ENCODE measurements at regions not wholly inside any gene's neighbourhood (a gene's known extent, or its start where the extent isn't known, plus 50 kb on each side); places are given as distances from the start of the nearest gene placed in this dataset.

- no peak overlapping the region for H3K18ac ChIP-seq (ENCODE audit: extremely low read depth, low read length)
- H3K56ac ChIP-seq (replicated peaks; ENCODE audit: insufficient read length, low read depth, low read length): no peak overlapping the region
- H3K23ac ChIP-seq (ENCODE audit: insufficient read length): no peak overlapping the region
- POLR2A ChIA-PET (ENCODE audit: partially characterized antibody): no interaction called here
- H3K36me3 ChIP-seq (ENCODE audit: control insufficient read depth in 2 of 4, insufficient read depth in 4 of 4, low read length in 3 of 4): no peaks in the 10 kb centered on the region
- H4K5ac ChIP-seq (ENCODE audit: insufficient read length, low read depth, low read length): no peak overlapping the region
- peaks cover 2% of the 10 kb centered on the region; the same call in 1 of the 2 replicates for H3K79me1 ChIP-seq (ENCODE audit: low read depth, low read length)
- no peak overlapping the region for H3K14ac ChIP-seq (ENCODE audit: insufficient read length)
- H3K9me3 ChIP-seq (ENCODE audit: insufficient read depth in 2 of 2, low read depth in 1 of 2, low read length in 1 of 2): no peaks in the 10 kb centered on the region
- no peak overlapping the region; the same call in 1 of the 2 replicates for H4K8ac ChIP-seq (ENCODE audit: extremely low read depth, insufficient read depth, low read length)
- H4K91ac ChIP-seq (replicated peaks; ENCODE audit: insufficient read length, low read length): no peak overlapping the region
- no peak overlapping the region for H2BK12ac ChIP-seq (ENCODE audit: low read depth, low read length)
- H3K9ac ChIP-seq (replicated peaks in 1 of 4; ENCODE audit: extremely low read depth in 1 of 4, low read depth in 3 of 4, low read length in 3 of 4): no peak overlapping the region
- CTCF ChIA-PET (ENCODE audit: partially characterized antibody): interaction anchor here (0.5 kb wide), 1 partner anchor 899 kb away, joined by 3 read pairs; no protein-coding TSS in a partner anchor
- FAIRE-seq: no peak
- H3K4me1 ChIP-seq (replicated peaks in 1 of 4; ENCODE audit: control insufficient read depth in 3 of 4, insufficient read depth in 4 of 4, low read length in 3 of 4): peaks cover 0 to 10% (median 0%) of the 10 kb centered on the region in 4 experiments; a peak in 2 of 7 replicates
- peak overlapping the region; percentile 46; the same call in 1 of the 2 replicates for H2BK15ac ChIP-seq (ENCODE audit: low read length)
- no peak overlapping the region for H2BK5ac ChIP-seq (ENCODE audit: low read depth, low read length)
- H4K20me1 ChIP-seq (replicated peaks in 1 of 2; ENCODE audit: control insufficient read depth in 1 of 2, insufficient read depth in 2 of 2, low read length in 2 of 2): peaks cover 0 to 4% of the 10 kb centered on the region in 2 experiments
- no peak overlapping the region for H2BK120ac ChIP-seq (replicated peaks; ENCODE audit: low read depth, low read length)
- peaks cover 0 to 2% (median 0%) of the 10 kb centered on the region in 4 experiments; a peak in 2 of 7 replicates for H3K27me3 ChIP-seq (replicated peaks in 1 of 4; ENCODE audit: control insufficient read depth in 3 of 4, extremely low read depth in 1 of 4, insufficient read depth in 3 of 4, low read length in 3 of 4)
- H3K4me2 ChIP-seq (ENCODE audit: insufficient read depth in 1 of 2, low read depth in 2 of 2, low read length in 2 of 2): no peak overlapping the region
- no peak overlapping the region for H2AK5ac ChIP-seq (ENCODE audit: low read depth, low read length)
- H3K27ac ChIP-seq (ENCODE audit: low read depth, low read length): no peak overlapping the region
- no peak for DNase-seq (ENCODE audit: low read depth in 1 of 2, low spot score in 2 of 2)
- H3K23me2 ChIP-seq (ENCODE audit: low read depth, low read length): peaks cover 5% of the 10 kb centered on the region; the same call in 1 of the 2 replicates
- H3K4me3 ChIP-seq (ENCODE audit: extremely low read depth in 1 of 4, insufficient read depth in 2 of 4, low read depth in 3 of 4, low read length in 4 of 4): no peak overlapping the region
- no peak overlapping the region for H3K4ac ChIP-seq (replicated peaks; ENCODE audit: insufficient read length, low read depth, low read length)
- no peaks in the 10 kb centered on the region for H3K79me2 ChIP-seq (ENCODE audit: control insufficient read depth in 1 of 2, insufficient read depth in 2 of 2, low read length in 2 of 2)
- WGBS, 2 experiments (ENCODE audit: extremely low coverage in 1 of 2, insufficient coverage in 1 of 2, insufficient read length in 1 of 2, insufficient replicate concordance in 2 of 2, low coverage in 1 of 2, low lambda C conversion rate in 2 of 2, missing lambda C conversion rate in 1 of 2): 90% methylated on average over 16 of the region's 19 CpGs; no CpG with 5 or more reads in 1 of the 2 experiments
- no peak overlapping the region for H2BK20ac ChIP-seq (ENCODE audit: low read length)
- no peak overlapping the region for H2AFZ ChIP-seq (ENCODE audit: low read length)
- no peak for TF ChIP-seq SP1 (IDR thresholded peaks at IDR 0.05; ENCODE audit: low read depth, low read length)
- TF ChIP-seq JUN (IDR thresholded peaks at IDR 0.05; ENCODE audit: low read depth, low read length): no peak
- TF ChIP-seq EP300 (IDR thresholded peaks at IDR 0.05; ENCODE audit: borderline replicate concordance in 1 of 2, low read depth in 2 of 2, low read length in 2 of 2): no peak
- TF ChIP-seq RBBP5 (IDR thresholded peaks at IDR 0.05; ENCODE audit: borderline replicate concordance, low read depth, low read length): no peak
- no peak for TF ChIP-seq TEAD4 (IDR thresholded peaks at IDR 0.05; ENCODE audit: low read depth, low read length)
- no peak for TF ChIP-seq RXRA (IDR thresholded peaks at IDR 0.05; ENCODE audit: insufficient read depth, low read depth, low read length)
- no peak for TF ChIP-seq SUZ12 (IDR thresholded peaks at IDR 0.05; ENCODE audit: low read length)
- no peak for TF ChIP-seq BACH1 (IDR thresholded peaks at IDR 0.05; ENCODE audit: low read length)
- TF ChIP-seq, protein P1, sequence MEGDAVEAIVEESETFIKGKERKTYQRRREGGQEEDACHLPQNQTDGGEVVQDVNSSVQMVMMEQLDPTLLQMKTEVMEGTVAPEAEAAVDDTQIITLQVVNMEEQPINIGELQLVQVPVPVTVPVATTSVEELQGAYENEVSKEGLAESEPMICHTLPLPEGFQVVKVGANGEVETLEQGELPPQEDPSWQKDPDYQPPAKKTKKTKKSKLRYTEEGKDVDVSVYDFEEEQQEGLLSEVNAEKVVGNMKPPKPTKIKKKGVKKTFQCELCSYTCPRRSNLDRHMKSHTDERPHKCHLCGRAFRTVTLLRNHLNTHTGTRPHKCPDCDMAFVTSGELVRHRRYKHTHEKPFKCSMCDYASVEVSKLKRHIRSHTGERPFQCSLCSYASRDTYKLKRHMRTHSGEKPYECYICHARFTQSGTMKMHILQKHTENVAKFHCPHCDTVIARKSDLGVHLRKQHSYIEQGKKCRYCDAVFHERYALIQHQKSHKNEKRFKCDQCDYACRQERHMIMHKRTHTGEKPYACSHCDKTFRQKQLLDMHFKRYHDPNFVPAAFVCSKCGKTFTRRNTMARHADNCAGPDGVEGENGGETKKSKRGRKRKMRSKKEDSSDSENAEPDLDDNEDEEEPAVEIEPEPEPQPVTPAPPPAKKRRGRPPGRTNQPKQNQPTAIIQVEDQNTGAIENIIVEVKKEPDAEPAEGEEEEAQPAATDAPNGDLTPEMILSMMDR (IDR thresholded peaks at IDR 0.05; ENCODE audit: control extremely low read depth in 1 of 3, insufficient read depth in 1 of 3, low read depth in 1 of 3, low read length in 3 of 3): no peak
Observed at GRCh38 chr9:126155756-126156664, 170.6 kb upstream of the MVB12B start.
